GM12878 (cell line): ENCODE measurements at regions not wholly inside any gene's neighbourhood (a gene's known extent, or its start where the extent isn't known, plus 50 kb on each side); places are given as distances from the start of the nearest gene placed in this dataset.

ENCODE experiments used
- ATAC-seq: fragments of 200-7000 bp; cut with Tn5 transposase; 3 replicates; pipeline ENCODE4 v1.9.1; 2020; ENCODE audit warnings: mild to moderate bottlenecking, moderate library complexity
- BruUV-seq: library from RNA; stranded (reverse); fragments of 400-500 nt; replicated peaks from 2 replicates; lab custom pipeline; 2021; lab: Mats Ljungman, UMichigan
- CTCF ChIA-PET: fragments of 300-600 bp; sonication (Branson Sonifier 250); formaldehyde crosslinking; extraction: SDS; loops from one replicate; lab custom pipeline; 2021; ENCODE audit warnings: inconsistent platforms; lab: Yijun Ruan, JAX
- POLR2A ChIA-PET: fragments of 350-600 bp; formaldehyde crosslinking; extraction: SDS; loops from one replicate; lab custom pipeline; 2021; ENCODE audit warnings: inconsistent platforms; lab: Charles Lee
- RAD21 ChIA-PET: fragments of 300-600 bp; sonication (Branson Sonifier 250); formaldehyde crosslinking; loops from one replicate; lab custom pipeline; 2023; ENCODE audit warnings: antibody characterized with exemption; ENCODE audit not compliant: unreplicated experiment; lab: Charles Lee
- SMC1A ChIA-PET: fragments of 300-600 bp; sonication (Branson Sonifier 250); formaldehyde crosslinking; loops from one replicate; lab custom pipeline; 2023; ENCODE audit not compliant: unreplicated experiment, uncharacterized antibody; lab: Charles Lee
- DNase-seq: peaks from one replicate; pipeline ENCODE4 v3.0.0-alpha.2; 2011; ENCODE audit warnings: low read depth, low spot score
- FAIRE-seq: peaks from 3 replicates; lab custom pipeline; 2011; peaks lifted over from hg19 to GRCh38; lab: Jason Lieb, UNC
- H2AFZ ChIP-seq: 2 replicates; pipeline ENCODE4 v1.6.0; 2011; ENCODE audit warnings: low read depth, low read length, control low read depth; ENCODE audit not compliant: control insufficient read depth
- H3K27ac ChIP-seq: 2 replicates; pipeline ENCODE4 v1.5.1; 2011; ENCODE audit warnings: control low read depth; ENCODE audit not compliant: control insufficient read depth, insufficient read depth
- H3K27me3 ChIP-seq, 2 experiments: replicated peaks in 1 of 2; 2 replicates each; pipeline versions ENCODE4 v1.6.0 to v1.6.1; 2011; ENCODE audit warnings: low read length in 1 of 2; ENCODE audit not compliant: control insufficient read depth in 2 of 2, insufficient read depth in 2 of 2
- H3K36me3 ChIP-seq, 2 experiments: 2 replicates each; pipeline ENCODE4 v1.5.1; 2011; ENCODE audit warnings: low read length in 1 of 2; ENCODE audit not compliant: control insufficient read depth in 2 of 2, insufficient read depth in 2 of 2
- H3K4me1 ChIP-seq: 2 replicates; pipeline ENCODE4 v1.6.1; 2011; ENCODE audit warnings: mild to moderate bottlenecking, low read length, moderate library complexity, mixed read lengths; ENCODE audit not compliant: control insufficient read depth, insufficient read depth
- H3K4me2 ChIP-seq: 2 replicates; pipeline ENCODE4 v1.6.0; 2011; ENCODE audit warnings: control low read depth; ENCODE audit not compliant: control insufficient read depth, insufficient read depth
- H3K4me3 ChIP-seq: fragments of 200-600 bp; sonication (generic); 2 replicates; pipeline ENCODE4 v1.5.1; 2016
- H3K79me2 ChIP-seq: 2 replicates; pipeline ENCODE4 v1.6.0; 2011; ENCODE audit warnings: low read length; ENCODE audit not compliant: control insufficient read depth, insufficient read depth
- H3K9ac ChIP-seq: 2 replicates; pipeline ENCODE4 v1.8.0; 2011; ENCODE audit warnings: low read length, control low read depth, mixed read lengths; ENCODE audit not compliant: control insufficient read depth, insufficient read depth
- H3K9me3 ChIP-seq: replicated peaks from 3 replicates; pipeline ENCODE4 v1.5.1; 2011; ENCODE audit warnings: mild to moderate bottlenecking, low read length; ENCODE audit not compliant: control insufficient read depth, insufficient read depth
- H4K20me1 ChIP-seq: 2 replicates; pipeline ENCODE4 v1.6.0; 2011; ENCODE audit not compliant: control insufficient read depth, insufficient read depth
- BCL11A ChIP-seq: IDR thresholded peaks from 2 replicates; pipeline ENCODE4 v1.6.1; 2011; ENCODE audit warnings: low read depth, low read length
- CHD1 ChIP-seq: IDR thresholded peaks from 2 replicates; pipeline ENCODE4 v1.6.1; 2012; ENCODE audit warnings: low read depth, low read length, improper control_type of control experiment
- EP300 ChIP-seq, 2 experiments: fragments of 150-350 bp in 1 of 2; IDR thresholded peaks; 2 replicates each; pipeline ENCODE4 v1.6.1; 2011 to 2012; ENCODE audit warnings: low read depth in 2 of 2, low read length in 2 of 2, borderline replicate concordance in 1 of 2, improper control_type of control experiment in 1 of 2, inconsistent platforms in 1 of 2; ENCODE audit not compliant: control insufficient read depth in 1 of 2
- MEF2B ChIP-seq: fragments of 450-650 bp; IDR thresholded peaks from 2 replicates; pipeline ENCODE4 v1.6.1; 2018; ENCODE audit warnings: mild to moderate bottlenecking, moderate library complexity; ENCODE audit not compliant: partially characterized antibody, poor library complexity, severe bottlenecking
- MYC ChIP-seq: IDR thresholded peaks from 2 replicates; pipeline ENCODE4 v1.6.1; 2011; ENCODE audit warnings: mild to moderate bottlenecking, low read length, moderate library complexity, inconsistent platforms; ENCODE audit not compliant: insufficient read depth, insufficient replicate concordance, insufficient read length, severe bottlenecking
- NFXL1 ChIP-seq: fragments of 450-650 bp; IDR thresholded peaks from 2 replicates; pipeline ENCODE4 v1.6.1; 2017; ENCODE audit warnings: antibody characterized with exemption, mild to moderate bottlenecking, borderline replicate concordance
- NR2F1 ChIP-seq: fragments of 450-650 bp; conservative IDR thresholded peaks from 2 replicates; pipeline ENCODE4 v1.6.1; 2017; ENCODE audit warnings: mild to moderate bottlenecking
- POLR2A ChIP-seq: IDR thresholded peaks from 2 replicates; pipeline ENCODE4 v1.6.1; 2011; ENCODE audit warnings: low read depth, mild to moderate bottlenecking, low read length
- RB1 ChIP-seq: fragments of 450-650 bp; formaldehyde crosslinking; IDR thresholded peaks from 2 replicates; pipeline ENCODE4 v1.6.1; 2017; ENCODE audit warnings: mild to moderate bottlenecking, borderline replicate concordance
- STAT3 ChIP-seq: IDR thresholded peaks from 2 replicates; pipeline ENCODE4 v1.6.1; 2011; ENCODE audit warnings: low read depth, low read length, improper control_type of control experiment
- SUZ12 ChIP-seq: fragments of 200-600 bp; sonication (generic); IDR thresholded peaks from one replicate; pipeline ENCODE4 v1.6.1; 2018; ENCODE audit warnings: antibody characterized with exemption, mild to moderate bottlenecking; ENCODE audit not compliant: unreplicated experiment
- ZBTB33 ChIP-seq: fragments of 450-650 bp; IDR thresholded peaks from 2 replicates; pipeline ENCODE4 v1.6.1; 2017; ENCODE audit warnings: mild to moderate bottlenecking
- ZNF217 ChIP-seq: fragments of 450-650 bp; IDR thresholded peaks from 2 replicates; pipeline ENCODE4 v1.6.1; 2017; ENCODE audit warnings: antibody characterized with exemption, mild to moderate bottlenecking
- ZNF622 ChIP-seq: fragments of 450-650 bp; IDR thresholded peaks from 2 replicates; pipeline ENCODE4 v1.6.1; 2017; ENCODE audit warnings: mild to moderate bottlenecking, inconsistent platforms
- WGBS: methylation state at CpG from one replicate; pipeline ENCODE4 v1.1.6; 2016; ENCODE audit warnings: low lambda C conversion rate; ENCODE audit not compliant: insufficient replicate concordance, insufficient coverage; ENCODE audit errors: missing lambda C conversion rate; 5-methylcytosine and 5-hydroxymethylcytosine counted together
- in situ Hi-C: fragments of 300-500 bp; cut with MboI; formaldehyde crosslinking; loops from 9 replicates; pipeline ENCODE4 v1.14.3; 2018; ENCODE audit warnings: mixed read lengths
- intact Hi-C: fragments of 100-400 bp; cut with micrococcal nuclease; formaldehyde crosslinking; loops from one replicate; pipeline ENCODE4 v1.14.2; 2022; ENCODE audit not compliant: unreplicated experiment
- TF ChIP-seq, protein P1 (sequence below): fragments of 450-650 bp; IDR thresholded peaks from 2 replicates; pipeline ENCODE4 v1.6.1; 2017; ENCODE audit warnings: mild to moderate bottlenecking, low read depth, inconsistent platforms; ENCODE audit not compliant: poor library complexity, severe bottlenecking
- TF ChIP-seq, protein P2 (sequence below): fragments of 450-650 bp; IDR thresholded peaks from 2 replicates; pipeline ENCODE4 v1.6.1; 2017; ENCODE audit warnings: mild to moderate bottlenecking, moderate library complexity
- TF ChIP-seq, protein P3 (sequence below): IDR thresholded peaks from 2 replicates; pipeline ENCODE4 v1.6.1; 2012; ENCODE audit warnings: low read depth, low read length, improper control_type of control experiment

- H4K20me1 ChIP-seq = no peaks in the 10 kb centered on the region
- RAD21 ChIA-PET = no interaction called here
- no peak overlapping the region for H3K4me2 ChIP-seq
- intact Hi-C loops (no loop called here), in situ Hi-C loops (no loop called here)
- no peak overlapping the region for H2AFZ ChIP-seq
- H3K27me3 ChIP-seq = no peaks in the 10 kb centered on the region
- CTCF ChIA-PET = no interaction called here
- H3K36me3 ChIP-seq = no peaks in the 10 kb centered on the region
- H3K4me3 ChIP-seq = no peak overlapping the region
- BruUV-seq = no TSS peak
- H3K27ac ChIP-seq = no peak overlapping the region
- DNase-seq (no peak), FAIRE-seq (no peak), ATAC-seq (no peak)
- 21% methylated on average over 3 of the region's 3 CpGs for WGBS
- H3K79me2 ChIP-seq = no peaks in the 10 kb centered on the region
- no peak overlapping the region for H3K9ac ChIP-seq
- POLR2A ChIA-PET = no interaction called here
- H3K9me3 ChIP-seq = no peaks in the 10 kb centered on the region
- H3K4me1 ChIP-seq = no peaks in the 10 kb centered on the region
- SMC1A ChIA-PET = no interaction called here
- TF ChIP-seq, protein P1, sequence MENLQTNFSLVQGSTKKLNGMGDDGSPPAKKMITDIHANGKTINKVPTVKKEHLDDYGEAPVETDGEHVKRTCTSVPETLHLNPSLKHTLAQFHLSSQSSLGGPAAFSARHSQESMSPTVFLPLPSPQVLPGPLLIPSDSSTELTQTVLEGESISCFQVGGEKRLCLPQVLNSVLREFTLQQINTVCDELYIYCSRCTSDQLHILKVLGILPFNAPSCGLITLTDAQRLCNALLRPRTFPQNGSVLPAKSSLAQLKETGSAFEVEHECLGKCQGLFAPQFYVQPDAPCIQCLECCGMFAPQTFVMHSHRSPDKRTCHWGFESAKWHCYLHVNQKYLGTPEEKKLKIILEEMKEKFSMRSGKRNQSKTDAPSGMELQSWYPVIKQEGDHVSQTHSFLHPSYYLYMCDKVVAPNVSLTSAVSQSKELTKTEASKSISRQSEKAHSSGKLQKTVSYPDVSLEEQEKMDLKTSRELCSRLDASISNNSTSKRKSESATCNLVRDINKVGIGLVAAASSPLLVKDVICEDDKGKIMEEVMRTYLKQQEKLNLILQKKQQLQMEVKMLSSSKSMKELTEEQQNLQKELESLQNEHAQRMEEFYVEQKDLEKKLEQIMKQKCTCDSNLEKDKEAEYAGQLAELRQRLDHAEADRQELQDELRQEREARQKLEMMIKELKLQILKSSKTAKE = no peak
- TF ChIP-seq ZNF622 (no peak), NFXL1 (no peak), BCL11A (no peak), ZBTB33 (no peak), EP300 (IDR thresholded peaks at IDR 0.05; ENCODE audit: borderline replicate concordance in 1 of 2, control insufficient read depth in 1 of 2, low read depth in 2 of 2, low read length in 2 of 2) (no peak), STAT3 (no peak), NR2F1 (no peak), SUZ12 (no peak), MEF2B (no peak), ZNF217 (no peak), POLR2A (no peak), CHD1 (no peak), RB1 (no peak), MYC (no peak)
- TF ChIP-seq, protein P2, sequence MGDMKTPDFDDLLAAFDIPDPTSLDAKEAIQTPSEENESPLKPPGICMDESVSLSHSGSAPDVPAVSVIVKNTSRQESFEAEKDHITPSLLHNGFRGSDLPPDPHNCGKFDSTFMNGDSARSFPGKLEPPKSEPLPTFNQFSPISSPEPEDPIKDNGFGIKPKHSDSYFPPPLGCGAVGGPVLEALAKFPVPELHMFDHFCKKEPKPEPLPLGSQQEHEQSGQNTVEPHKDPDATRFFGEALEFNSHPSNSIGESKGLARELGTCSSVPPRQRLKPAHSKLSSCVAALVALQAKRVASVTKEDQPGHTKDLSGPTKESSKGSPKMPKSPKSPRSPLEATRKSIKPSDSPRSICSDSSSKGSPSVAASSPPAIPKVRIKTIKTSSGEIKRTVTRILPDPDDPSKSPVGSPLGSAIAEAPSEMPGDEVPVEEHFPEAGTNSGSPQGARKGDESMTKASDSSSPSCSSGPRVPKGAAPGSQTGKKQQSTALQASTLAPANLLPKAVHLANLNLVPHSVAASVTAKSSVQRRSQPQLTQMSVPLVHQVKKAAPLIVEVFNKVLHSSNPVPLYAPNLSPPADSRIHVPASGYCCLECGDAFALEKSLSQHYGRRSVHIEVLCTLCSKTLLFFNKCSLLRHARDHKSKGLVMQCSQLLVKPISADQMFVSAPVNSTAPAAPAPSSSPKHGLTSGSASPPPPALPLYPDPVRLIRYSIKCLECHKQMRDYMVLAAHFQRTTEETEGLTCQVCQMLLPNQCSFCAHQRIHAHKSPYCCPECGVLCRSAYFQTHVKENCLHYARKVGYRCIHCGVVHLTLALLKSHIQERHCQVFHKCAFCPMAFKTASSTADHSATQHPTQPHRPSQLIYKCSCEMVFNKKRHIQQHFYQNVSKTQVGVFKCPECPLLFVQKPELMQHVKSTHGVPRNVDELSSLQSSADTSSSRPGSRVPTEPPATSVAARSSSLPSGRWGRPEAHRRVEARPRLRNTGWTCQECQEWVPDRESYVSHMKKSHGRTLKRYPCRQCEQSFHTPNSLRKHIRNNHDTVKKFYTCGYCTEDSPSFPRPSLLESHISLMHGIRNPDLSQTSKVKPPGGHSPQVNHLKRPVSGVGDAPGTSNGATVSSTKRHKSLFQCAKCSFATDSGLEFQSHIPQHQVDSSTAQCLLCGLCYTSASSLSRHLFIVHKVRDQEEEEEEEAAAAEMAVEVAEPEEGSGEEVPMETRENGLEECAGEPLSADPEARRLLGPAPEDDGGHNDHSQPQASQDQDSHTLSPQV = no peak
- TF ChIP-seq, protein P3, sequence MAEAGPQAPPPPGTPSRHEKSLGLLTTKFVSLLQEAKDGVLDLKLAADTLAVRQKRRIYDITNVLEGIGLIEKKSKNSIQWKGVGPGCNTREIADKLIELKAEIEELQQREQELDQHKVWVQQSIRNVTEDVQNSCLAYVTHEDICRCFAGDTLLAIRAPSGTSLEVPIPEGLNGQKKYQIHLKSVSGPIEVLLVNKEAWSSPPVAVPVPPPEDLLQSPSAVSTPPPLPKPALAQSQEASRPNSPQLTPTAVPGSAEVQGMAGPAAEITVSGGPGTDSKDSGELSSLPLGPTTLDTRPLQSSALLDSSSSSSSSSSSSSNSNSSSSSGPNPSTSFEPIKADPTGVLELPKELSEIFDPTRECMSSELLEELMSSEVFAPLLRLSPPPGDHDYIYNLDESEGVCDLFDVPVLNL = no peak
Measured at GRCh38 chrX:113699939-113700338, 859.3 kb upstream of the AMOT start.
